ENCODE measurements at regions not wholly inside any gene's neighbourhood (a gene's known extent, or its start where the extent isn't known, plus 50 kb on each side); places are given as distances from the start of the nearest gene placed in this dataset.

DNA sequence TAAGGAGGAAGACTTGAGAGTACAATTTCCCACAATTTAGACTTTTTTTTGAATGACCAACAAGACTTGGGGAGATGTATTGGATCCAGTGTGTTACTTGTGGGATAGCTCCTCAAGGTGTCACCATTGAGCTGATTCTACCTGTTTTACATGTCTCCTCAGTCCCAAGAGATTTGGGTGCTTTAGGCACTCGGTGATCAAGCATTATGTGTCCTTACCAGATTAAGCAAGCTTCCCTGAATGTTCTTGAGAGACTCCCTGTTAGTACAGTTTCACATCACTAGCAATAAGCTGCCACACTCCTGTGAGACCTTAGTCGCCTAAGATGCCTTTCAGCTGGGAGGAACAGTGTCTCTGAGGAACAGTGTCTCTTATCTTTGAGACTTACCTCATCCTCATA lies 384.3 kb upstream of the SYT4 start:
- TF ChIP-seq, protein P1, sequence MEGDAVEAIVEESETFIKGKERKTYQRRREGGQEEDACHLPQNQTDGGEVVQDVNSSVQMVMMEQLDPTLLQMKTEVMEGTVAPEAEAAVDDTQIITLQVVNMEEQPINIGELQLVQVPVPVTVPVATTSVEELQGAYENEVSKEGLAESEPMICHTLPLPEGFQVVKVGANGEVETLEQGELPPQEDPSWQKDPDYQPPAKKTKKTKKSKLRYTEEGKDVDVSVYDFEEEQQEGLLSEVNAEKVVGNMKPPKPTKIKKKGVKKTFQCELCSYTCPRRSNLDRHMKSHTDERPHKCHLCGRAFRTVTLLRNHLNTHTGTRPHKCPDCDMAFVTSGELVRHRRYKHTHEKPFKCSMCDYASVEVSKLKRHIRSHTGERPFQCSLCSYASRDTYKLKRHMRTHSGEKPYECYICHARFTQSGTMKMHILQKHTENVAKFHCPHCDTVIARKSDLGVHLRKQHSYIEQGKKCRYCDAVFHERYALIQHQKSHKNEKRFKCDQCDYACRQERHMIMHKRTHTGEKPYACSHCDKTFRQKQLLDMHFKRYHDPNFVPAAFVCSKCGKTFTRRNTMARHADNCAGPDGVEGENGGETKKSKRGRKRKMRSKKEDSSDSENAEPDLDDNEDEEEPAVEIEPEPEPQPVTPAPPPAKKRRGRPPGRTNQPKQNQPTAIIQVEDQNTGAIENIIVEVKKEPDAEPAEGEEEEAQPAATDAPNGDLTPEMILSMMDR (conservative IDR thresholded peaks at IDR 0.05) = peak; percentile 73
- no peak for TF ChIP-seq ZFX (IDR thresholded peaks at IDR 0.05)
